Liver (tissue), 8 donors: ENCODE measurements at regions not wholly inside any gene's neighbourhood (a gene's known extent, or its start where the extent isn't known, plus 50 kb on each side); places are given as distances from the start of the nearest gene placed in this dataset.

Experiments used
- DNase-seq: peaks from one replicate; pipeline ENCODE4 v3.0.0-alpha.2; 2017; ENCODE audit warnings: low spot score
- H3K27ac ChIP-seq, 2 donors: one replicate each; pipeline ENCODE4 v1.7.0; 2013; ENCODE audit warnings: inconsistent platforms in 2 of 2, low read length in 2 of 2, control low read depth in 1 of 2, low read depth in 1 of 2, mild to moderate bottlenecking in 1 of 2
- H3K27me3 ChIP-seq, 4 donors: one replicate each; pipeline versions ENCODE4 v1.6.1 to v1.7.0; 2013; ENCODE audit warnings: low read length in 3 of 4, inconsistent platforms in 1 of 4, mild to moderate bottlenecking in 1 of 4, moderate library complexity in 1 of 4; ENCODE audit not compliant: control insufficient read depth in 4 of 4, insufficient read depth in 4 of 4
- H3K36me3 ChIP-seq, 4 donors: one replicate each; pipeline versions ENCODE4 v1.6.1 to v1.7.0; 2013; ENCODE audit warnings: low read length in 3 of 4, mild to moderate bottlenecking in 3 of 4, low read depth in 1 of 4, moderate library complexity in 1 of 4; ENCODE audit not compliant: control insufficient read depth in 4 of 4, insufficient read depth in 3 of 4
- H3K4me1 ChIP-seq, 4 donors: one replicate each; pipeline versions ENCODE4 v1.6.1 to v1.7.0; 2013; ENCODE audit warnings: low read length in 3 of 4, mild to moderate bottlenecking in 3 of 4, moderate library complexity in 1 of 4; ENCODE audit not compliant: control insufficient read depth in 4 of 4, insufficient read depth in 4 of 4
- H3K4me3 ChIP-seq, 3 donors: one replicate each; pipeline versions ENCODE4 v1.6.1 to v1.7.0; 2013; ENCODE audit warnings: low read length in 3 of 3, control low read depth in 1 of 3, low read depth in 1 of 3, mild to moderate bottlenecking in 1 of 3
- H3K9ac ChIP-seq, 2 donors: one replicate each; pipeline ENCODE4 v1.7.0; 2013; ENCODE audit warnings: low read length in 2 of 2, mild to moderate bottlenecking in 2 of 2, moderate library complexity in 2 of 2, control low read depth in 1 of 2, low read depth in 1 of 2
- H3K9me3 ChIP-seq, 4 donors: one replicate each; pipeline versions ENCODE4 v1.6.1 to v1.7.0; 2013; ENCODE audit warnings: low read length in 3 of 4; ENCODE audit not compliant: control insufficient read depth in 4 of 4
- FOXA1 ChIP-seq: IDR thresholded peaks from 2 replicates; pipeline ENCODE4 v1.6.1; 2016; ENCODE audit warnings: antibody characterized with exemption
- FOXA2 ChIP-seq: IDR thresholded peaks from 2 replicates; pipeline ENCODE4 v1.6.1; 2016; ENCODE audit warnings: antibody characterized with exemption
- GABPA ChIP-seq, 2 donors: IDR thresholded peaks in 1 of 2; conservative IDR thresholded peaks in 1 of 2; 2 replicates each; pipeline ENCODE4 v1.6.1; 2016; ENCODE audit warnings: antibody characterized with exemption in 2 of 2, mild to moderate bottlenecking in 1 of 2, moderate library complexity in 1 of 2
- HNF4A ChIP-seq, 2 donors: conservative IDR thresholded peaks; 2 replicates each; pipeline ENCODE4 v1.6.1; 2016; ENCODE audit warnings: antibody characterized with exemption in 2 of 2, mild to moderate bottlenecking in 2 of 2
- HNF4G ChIP-seq: IDR thresholded peaks from 2 replicates; pipeline ENCODE4 v1.6.1; 2016; ENCODE audit warnings: antibody characterized with exemption
- JUND ChIP-seq, 2 donors: IDR thresholded peaks; 2 replicates each; pipeline ENCODE4 v1.6.1; 2016; ENCODE audit warnings: antibody characterized with exemption in 2 of 2
- RAD21 ChIP-seq, 2 donors: IDR thresholded peaks; 2 replicates each; pipeline ENCODE4 v1.6.1; 2016; ENCODE audit warnings: antibody characterized with exemption in 2 of 2, mild to moderate bottlenecking in 2 of 2
- RXRA ChIP-seq, 2 donors: IDR thresholded peaks; 2 replicates each; pipeline ENCODE4 v1.6.1; 2017 to 2018; ENCODE audit warnings: antibody characterized with exemption in 2 of 2, mild to moderate bottlenecking in 1 of 2
- SP1 ChIP-seq: IDR thresholded peaks from 2 replicates; pipeline ENCODE4 v1.6.1; 2018; ENCODE audit warnings: antibody characterized with exemption, mild to moderate bottlenecking
- TAF1 ChIP-seq: conservative IDR thresholded peaks from 2 replicates; pipeline ENCODE4 v1.6.1; 2016; ENCODE audit warnings: antibody characterized with exemption, mild to moderate bottlenecking
- YY1 ChIP-seq: IDR thresholded peaks from 2 replicates; pipeline ENCODE4 v1.6.1; 2016; ENCODE audit warnings: antibody characterized with exemption, mild to moderate bottlenecking
- WGBS: extraction: QIAGEN DNeasy Blood & Tissue Kit; methylation state at CpG from one replicate; pipeline ENCODE4 v1.1.7; 2013; 5-methylcytosine and 5-hydroxymethylcytosine counted together
- TF ChIP-seq, protein P1 (sequence below): IDR thresholded peaks from 2 replicates; pipeline ENCODE4 v1.6.1; 2016; ENCODE audit warnings: antibody characterized with exemption, mild to moderate bottlenecking
- TF ChIP-seq, protein P2 (sequence below): IDR thresholded peaks from 2 replicates; pipeline ENCODE4 v1.6.1; 2016; ENCODE audit warnings: antibody characterized with exemption
- TF ChIP-seq, protein P3 (sequence below): IDR thresholded peaks from 2 replicates; pipeline ENCODE4 v1.6.1; 2016; ENCODE audit warnings: antibody characterized with exemption
- TF ChIP-seq, protein P4 (sequence below): IDR thresholded peaks from 2 replicates; pipeline ENCODE4 v1.6.1; 2016; ENCODE audit warnings: antibody characterized with exemption
- TF ChIP-seq, protein P5 (sequence below): fragments of 150-350 bp; IDR thresholded peaks from 2 replicates; pipeline ENCODE4 v1.5.1; 2017; ENCODE audit warnings: improper control_type of control experiment, low read depth, low read length; ENCODE audit not compliant: missing input control
- donor health status: healthy.
- donor health status: healthy.
- donor health status: healthy.
- donor health status: healthy.
- donor health status: healthy.

DNA sequence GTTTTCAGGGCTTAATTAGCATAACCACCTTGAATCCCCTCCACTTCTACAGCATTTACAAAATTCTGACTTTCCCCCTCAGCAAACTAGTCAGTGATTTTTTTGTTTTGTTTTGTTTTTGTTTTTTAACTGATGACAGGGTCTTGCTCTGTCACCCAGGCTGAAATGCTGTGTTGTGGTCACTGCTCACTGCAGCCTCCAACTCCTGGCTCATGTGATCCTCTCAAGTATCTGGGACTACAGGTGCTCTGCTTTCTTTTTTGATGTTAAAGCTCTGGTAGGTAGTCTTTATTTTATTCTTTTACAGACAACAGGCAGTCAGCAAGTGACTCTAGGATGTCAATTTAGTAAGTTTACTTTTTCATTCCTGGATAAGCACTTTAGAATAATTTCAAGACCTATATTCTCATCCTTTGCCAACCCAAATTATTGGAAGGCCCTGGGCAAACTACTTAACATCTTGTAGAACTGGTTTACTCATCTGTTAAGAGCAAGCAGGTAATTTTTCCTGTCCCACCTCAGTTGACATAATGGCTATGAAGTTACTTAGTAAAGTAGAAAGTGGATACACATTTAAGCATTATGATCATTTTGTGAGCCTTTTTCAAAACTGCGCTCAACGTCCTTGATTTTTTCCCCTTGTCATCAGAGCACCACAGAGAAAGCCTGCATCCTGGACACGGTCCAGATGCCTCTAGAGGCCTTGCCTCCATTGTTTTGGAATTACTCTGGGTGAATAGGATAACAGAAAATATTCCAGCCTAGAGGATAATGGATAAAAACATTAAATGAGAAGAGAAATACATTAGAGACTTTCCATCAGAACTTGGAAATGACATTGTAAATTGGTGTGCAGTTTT is 69.9 kb upstream of the NDUFB4 start:
- no peak for DNase-seq
- no peak overlapping the region for H3K27ac ChIP-seq
- WGBS = 90% methylated on average over 3 of the region's 3 CpGs
- H3K36me3 ChIP-seq = no peaks in the 10 kb centered on the region
- H3K27me3 ChIP-seq = no peaks in the 10 kb centered on the region
- H3K9me3 ChIP-seq = no peaks in the 10 kb centered on the region
- no peak overlapping the region for H3K4me3 ChIP-seq
- H3K4me1 ChIP-seq = no peaks in the 10 kb centered on the region
- TF ChIP-seq FOXA1 (no peak), TAF1 (no peak), GABPA (IDR thresholded peaks at IDR 0.05 in 1 of 2, conservative IDR thresholded peaks at IDR 0.05 in 1 of 2) (no peak), HNF4G (no peak), RAD21 (IDR thresholded peaks at IDR 0.05) (no peak)
- H3K9ac ChIP-seq = no peak overlapping the region

DNA sequence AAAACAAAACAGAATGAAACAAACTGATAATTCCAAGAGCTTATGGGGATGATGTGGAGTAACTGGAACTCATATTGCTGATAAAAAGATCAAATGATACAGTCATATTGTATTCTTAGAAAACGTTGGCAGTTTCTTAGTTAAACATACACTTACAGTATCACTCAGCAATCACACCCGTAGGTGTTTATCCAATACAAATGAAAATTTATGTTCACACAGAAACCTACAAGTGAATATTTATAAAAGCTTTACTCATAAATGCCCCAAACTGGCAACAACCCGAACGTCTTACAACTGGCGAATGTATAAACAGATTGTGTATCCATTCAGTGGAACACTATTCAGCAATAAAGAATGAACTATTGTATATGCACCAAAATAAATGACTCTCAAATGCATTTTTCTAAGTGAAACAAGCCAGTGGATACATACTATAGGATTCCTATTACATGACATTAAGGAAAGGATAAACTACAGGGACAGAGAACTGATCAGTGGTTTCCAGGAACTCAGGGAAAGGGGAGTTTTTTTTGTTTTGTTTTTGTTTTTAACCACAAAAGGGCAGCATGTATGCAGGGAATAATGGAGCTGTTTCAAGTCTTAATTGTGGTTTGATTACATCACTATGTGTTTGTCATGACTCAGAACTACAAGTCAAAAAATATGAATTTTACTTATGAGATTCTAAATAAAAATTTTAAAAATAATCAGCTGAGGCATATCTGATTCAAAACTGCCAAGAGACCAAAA is 71.8 kb upstream of the NDUFB4 start:
- no peaks in the 10 kb centered on the region for H3K27me3 ChIP-seq
- DNase-seq = no peak
- 79% methylated on average over 5 of the region's 5 CpGs for WGBS
- TF ChIP-seq, protein P1, sequence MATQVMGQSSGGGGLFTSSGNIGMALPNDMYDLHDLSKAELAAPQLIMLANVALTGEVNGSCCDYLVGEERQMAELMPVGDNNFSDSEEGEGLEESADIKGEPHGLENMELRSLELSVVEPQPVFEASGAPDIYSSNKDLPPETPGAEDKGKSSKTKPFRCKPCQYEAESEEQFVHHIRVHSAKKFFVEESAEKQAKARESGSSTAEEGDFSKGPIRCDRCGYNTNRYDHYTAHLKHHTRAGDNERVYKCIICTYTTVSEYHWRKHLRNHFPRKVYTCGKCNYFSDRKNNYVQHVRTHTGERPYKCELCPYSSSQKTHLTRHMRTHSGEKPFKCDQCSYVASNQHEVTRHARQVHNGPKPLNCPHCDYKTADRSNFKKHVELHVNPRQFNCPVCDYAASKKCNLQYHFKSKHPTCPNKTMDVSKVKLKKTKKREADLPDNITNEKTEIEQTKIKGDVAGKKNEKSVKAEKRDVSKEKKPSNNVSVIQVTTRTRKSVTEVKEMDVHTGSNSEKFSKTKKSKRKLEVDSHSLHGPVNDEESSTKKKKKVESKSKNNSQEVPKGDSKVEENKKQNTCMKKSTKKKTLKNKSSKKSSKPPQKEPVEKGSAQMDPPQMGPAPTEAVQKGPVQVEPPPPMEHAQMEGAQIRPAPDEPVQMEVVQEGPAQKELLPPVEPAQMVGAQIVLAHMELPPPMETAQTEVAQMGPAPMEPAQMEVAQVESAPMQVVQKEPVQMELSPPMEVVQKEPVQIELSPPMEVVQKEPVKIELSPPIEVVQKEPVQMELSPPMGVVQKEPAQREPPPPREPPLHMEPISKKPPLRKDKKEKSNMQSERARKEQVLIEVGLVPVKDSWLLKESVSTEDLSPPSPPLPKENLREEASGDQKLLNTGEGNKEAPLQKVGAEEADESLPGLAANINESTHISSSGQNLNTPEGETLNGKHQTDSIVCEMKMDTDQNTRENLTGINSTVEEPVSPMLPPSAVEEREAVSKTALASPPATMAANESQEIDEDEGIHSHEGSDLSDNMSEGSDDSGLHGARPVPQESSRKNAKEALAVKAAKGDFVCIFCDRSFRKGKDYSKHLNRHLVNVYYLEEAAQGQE = no peak
- TF ChIP-seq GABPA (IDR thresholded peaks at IDR 0.05 in 1 of 2, conservative IDR thresholded peaks at IDR 0.05 in 1 of 2) (no peak), HNF4G (no peak), SP1 (no peak), HNF4A (conservative IDR thresholded peaks at IDR 0.05) (no peak), FOXA2 (no peak), RAD21 (IDR thresholded peaks at IDR 0.05) (no peak), FOXA1 (no peak), YY1 (no peak), JUND (IDR thresholded peaks at IDR 0.05) (no peak), RXRA (IDR thresholded peaks at IDR 0.05) (no peak)
- TF ChIP-seq, protein P2, sequence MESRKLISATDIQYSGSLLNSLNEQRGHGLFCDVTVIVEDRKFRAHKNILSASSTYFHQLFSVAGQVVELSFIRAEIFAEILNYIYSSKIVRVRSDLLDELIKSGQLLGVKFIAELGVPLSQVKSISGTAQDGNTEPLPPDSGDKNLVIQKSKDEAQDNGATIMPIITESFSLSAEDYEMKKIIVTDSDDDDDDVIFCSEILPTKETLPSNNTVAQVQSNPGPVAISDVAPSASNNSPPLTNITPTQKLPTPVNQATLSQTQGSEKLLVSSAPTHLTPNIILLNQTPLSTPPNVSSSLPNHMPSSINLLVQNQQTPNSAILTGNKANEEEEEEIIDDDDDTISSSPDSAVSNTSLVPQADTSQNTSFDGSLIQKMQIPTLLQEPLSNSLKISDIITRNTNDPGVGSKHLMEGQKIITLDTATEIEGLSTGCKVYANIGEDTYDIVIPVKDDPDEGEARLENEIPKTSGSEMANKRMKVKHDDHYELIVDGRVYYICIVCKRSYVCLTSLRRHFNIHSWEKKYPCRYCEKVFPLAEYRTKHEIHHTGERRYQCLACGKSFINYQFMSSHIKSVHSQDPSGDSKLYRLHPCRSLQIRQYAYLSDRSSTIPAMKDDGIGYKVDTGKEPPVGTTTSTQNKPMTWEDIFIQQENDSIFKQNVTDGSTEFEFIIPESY = no peak
- TF ChIP-seq, protein P3, sequence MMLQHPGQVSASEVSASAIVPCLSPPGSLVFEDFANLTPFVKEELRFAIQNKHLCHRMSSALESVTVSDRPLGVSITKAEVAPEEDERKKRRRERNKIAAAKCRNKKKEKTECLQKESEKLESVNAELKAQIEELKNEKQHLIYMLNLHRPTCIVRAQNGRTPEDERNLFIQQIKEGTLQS = no peak
- TF ChIP-seq, protein P4, sequence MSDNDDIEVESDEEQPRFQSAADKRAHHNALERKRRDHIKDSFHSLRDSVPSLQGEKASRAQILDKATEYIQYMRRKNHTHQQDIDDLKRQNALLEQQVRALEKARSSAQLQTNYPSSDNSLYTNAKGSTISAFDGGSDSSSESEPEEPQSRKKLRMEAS = no peak
- TF ChIP-seq, protein P5, sequence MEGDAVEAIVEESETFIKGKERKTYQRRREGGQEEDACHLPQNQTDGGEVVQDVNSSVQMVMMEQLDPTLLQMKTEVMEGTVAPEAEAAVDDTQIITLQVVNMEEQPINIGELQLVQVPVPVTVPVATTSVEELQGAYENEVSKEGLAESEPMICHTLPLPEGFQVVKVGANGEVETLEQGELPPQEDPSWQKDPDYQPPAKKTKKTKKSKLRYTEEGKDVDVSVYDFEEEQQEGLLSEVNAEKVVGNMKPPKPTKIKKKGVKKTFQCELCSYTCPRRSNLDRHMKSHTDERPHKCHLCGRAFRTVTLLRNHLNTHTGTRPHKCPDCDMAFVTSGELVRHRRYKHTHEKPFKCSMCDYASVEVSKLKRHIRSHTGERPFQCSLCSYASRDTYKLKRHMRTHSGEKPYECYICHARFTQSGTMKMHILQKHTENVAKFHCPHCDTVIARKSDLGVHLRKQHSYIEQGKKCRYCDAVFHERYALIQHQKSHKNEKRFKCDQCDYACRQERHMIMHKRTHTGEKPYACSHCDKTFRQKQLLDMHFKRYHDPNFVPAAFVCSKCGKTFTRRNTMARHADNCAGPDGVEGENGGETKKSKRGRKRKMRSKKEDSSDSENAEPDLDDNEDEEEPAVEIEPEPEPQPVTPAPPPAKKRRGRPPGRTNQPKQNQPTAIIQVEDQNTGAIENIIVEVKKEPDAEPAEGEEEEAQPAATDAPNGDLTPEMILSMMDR = no peak
- H3K27ac ChIP-seq = no peak overlapping the region
- no peak overlapping the region for H3K4me3 ChIP-seq
- no peaks in the 10 kb centered on the region for H3K36me3 ChIP-seq
- no peaks in the 10 kb centered on the region for H3K4me1 ChIP-seq
- no peak overlapping the region for H3K9ac ChIP-seq
- no peaks in the 10 kb centered on the region for H3K9me3 ChIP-seq
